GM20000 (cell line): ENCODE measurements at regions not wholly inside any gene's neighbourhood (a gene's known extent, or its start where the extent isn't known, plus 50 kb on each side); places are given as distances from the start of the nearest gene placed in this dataset.
"Not testable (repeated sequence)": the region's sequence is repeated elsewhere in the genome, so short reads cannot be mapped to it uniquely, and the experiment has no call there.

Source experiments
- DNase-seq: peaks from one replicate; pipeline ENCODE4 v3.0.0; 2012; ENCODE audit warnings: low spot score
- TF ChIP-seq, protein P1 (sequence below): IDR thresholded peaks from 2 replicates; pipeline ENCODE4 v1.5.1; 2012; ENCODE audit warnings: mild to moderate bottlenecking, control low read depth; ENCODE audit errors: extremely low read depth, missing control alignments

DNA sequence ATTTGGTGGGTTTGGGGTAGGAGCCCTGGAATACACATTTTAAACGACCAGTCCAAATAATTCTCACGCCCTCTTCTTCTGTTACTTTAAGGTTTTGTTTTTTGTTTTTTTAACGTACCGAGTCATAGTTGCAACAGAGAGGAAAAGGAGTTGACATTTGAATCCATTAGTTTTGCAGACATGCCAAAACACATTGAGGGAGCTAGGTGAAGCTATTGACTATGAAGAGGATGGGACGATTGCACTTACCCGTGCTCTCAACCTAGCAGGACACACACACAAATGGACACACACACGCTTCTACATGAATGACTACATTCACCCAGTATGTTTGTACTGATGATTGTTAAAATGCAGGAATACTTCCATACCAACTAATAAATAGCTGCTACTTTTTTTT, 54.3 kb upstream of the CIT start:
- DNase-seq: no peak
- TF ChIP-seq, protein P1, sequence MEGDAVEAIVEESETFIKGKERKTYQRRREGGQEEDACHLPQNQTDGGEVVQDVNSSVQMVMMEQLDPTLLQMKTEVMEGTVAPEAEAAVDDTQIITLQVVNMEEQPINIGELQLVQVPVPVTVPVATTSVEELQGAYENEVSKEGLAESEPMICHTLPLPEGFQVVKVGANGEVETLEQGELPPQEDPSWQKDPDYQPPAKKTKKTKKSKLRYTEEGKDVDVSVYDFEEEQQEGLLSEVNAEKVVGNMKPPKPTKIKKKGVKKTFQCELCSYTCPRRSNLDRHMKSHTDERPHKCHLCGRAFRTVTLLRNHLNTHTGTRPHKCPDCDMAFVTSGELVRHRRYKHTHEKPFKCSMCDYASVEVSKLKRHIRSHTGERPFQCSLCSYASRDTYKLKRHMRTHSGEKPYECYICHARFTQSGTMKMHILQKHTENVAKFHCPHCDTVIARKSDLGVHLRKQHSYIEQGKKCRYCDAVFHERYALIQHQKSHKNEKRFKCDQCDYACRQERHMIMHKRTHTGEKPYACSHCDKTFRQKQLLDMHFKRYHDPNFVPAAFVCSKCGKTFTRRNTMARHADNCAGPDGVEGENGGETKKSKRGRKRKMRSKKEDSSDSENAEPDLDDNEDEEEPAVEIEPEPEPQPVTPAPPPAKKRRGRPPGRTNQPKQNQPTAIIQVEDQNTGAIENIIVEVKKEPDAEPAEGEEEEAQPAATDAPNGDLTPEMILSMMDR: no peak

DNA sequence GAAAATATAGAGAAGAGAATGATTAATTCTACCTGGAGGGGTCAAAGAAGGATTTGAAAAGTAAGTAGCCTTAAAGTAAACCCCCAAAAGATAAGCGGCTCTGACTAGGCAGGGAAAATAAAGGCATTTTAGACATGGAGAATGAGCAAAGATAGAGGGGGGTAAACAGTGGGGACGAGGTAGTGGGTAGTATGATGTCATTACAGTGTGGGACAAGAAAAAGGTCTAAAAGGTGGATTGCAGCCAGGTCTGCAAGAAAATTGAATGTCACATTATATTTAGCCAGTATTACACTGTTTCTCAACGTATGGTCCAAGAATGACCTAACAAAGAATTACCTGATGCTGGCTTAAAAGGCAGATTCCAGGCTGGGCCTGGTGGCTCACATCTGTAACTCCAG, 55.8 kb upstream of the CIT start:
- DNase-seq: no peak
- TF ChIP-seq, protein P1: no peak

DNA sequence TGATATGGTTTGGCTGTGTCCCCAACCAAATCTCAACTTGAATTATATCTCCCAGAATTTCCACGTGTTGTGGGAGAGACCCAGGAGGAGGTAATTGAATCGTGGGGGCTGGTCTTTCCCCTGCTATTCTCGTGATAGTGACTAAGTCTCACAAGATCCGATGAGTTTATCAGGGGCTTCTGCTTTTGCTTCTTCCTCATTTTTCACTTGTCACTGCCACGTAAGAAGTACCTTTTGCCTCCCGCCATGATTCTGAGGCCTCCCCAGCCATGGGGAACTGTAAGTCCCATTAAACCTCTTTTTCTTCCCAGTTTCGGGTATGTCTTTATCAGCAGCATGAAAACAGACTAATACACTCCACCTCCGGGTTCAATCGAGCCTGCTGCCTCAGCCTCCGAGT, 54.3 kb upstream of the BICDL1 start:
- not testable (repeated sequence) for DNase-seq

DNA sequence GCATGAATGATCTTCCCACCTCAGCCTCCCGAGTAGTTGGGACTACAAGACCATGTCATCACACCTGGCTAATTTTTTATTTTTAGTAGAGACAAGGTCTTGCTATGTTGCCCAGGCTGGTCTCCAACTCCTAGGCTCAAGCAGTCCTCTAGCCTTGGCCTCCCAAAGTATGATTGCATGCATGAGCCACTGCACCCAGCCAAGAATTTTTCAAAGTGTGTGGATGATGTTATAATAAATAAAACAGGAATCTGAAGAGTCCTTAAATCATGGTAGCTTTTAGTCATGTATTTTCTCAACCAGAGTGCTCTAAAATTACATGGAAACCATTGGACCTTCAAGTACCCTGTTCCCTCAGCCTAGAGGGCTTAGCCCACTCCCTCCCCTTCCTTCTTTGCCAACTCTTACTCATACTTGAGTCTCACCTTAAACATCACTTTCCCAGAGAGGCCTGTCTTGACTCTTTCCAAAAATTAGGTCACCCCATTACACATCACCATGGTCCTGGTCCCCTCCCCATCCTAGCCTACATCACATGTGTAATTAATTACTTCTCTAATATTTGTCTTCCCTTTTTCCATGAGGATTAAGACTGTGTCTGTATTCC, 52.2 kb upstream of the BICDL1 start:
- no peak for DNase-seq
- TF ChIP-seq, protein P1: no peak

DNA sequence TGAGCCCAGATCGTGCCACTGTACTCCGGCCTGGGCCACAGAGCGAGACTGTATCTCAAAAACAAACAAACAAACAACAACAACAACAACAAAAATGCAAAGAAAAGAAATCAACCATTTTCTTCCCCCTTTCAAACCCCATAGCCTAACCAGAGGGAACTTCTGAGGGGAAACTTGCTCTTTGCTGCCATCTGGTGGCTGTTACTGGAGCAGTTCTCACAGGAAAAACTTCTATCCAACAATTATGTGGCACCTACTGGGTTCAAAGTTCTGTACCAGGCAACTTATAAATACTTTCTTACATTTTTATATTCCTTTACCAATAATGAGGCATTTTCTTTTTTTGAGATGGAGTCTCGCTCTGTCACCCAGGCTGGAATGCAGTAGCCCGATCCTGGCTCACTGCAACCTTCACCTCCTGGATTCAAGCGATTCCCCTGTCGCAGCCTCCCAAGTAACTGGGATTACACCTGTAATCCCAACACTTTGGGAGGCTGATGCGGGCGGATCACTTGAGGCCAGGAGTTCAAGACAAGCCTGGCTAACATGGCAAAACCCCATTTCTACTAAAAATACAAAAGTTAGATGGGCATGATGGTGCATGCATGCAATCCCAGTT, 50.9 kb upstream of the BICDL1 start:
- DNase-seq: peak; percentile 74
- TF ChIP-seq, protein P1: peak; percentile 77
